H9 (cell line): ENCODE measurements at regions not wholly inside any gene's neighbourhood (a gene's known extent, or its start where the extent isn't known, plus 50 kb on each side); places are given as distances from the start of the nearest gene placed in this dataset.

ENCODE experiments used
- DNase-seq: peaks from one replicate; pipeline ENCODE4 v3.0.0-alpha.2; 2017
- H2AFZ ChIP-seq: one replicate; pipeline ENCODE4 v1.6.1; 2013; ENCODE audit warnings: mild to moderate bottlenecking, low read length, control low read depth, moderate library complexity
- H2AK5ac ChIP-seq: 2 replicates; pipeline ENCODE4 v1.6.1; 2013; ENCODE audit warnings: low read length, control low read depth, mixed read lengths; ENCODE audit not compliant: insufficient read length
- H2BK120ac ChIP-seq: one replicate; pipeline ENCODE4 v1.6.1; 2013; ENCODE audit warnings: low read depth, mild to moderate bottlenecking, low read length, control low read depth, inconsistent platforms; ENCODE audit not compliant: poor library complexity, severe bottlenecking
- H2BK12ac ChIP-seq: 2 replicates; pipeline ENCODE4 v1.6.1; 2013; ENCODE audit warnings: low read length, control low read depth, mixed read lengths, low read depth; ENCODE audit not compliant: insufficient read length
- H2BK15ac ChIP-seq: 2 replicates; pipeline ENCODE4 v1.6.1; 2013; ENCODE audit warnings: low read depth, low read length, control low read depth
- H2BK20ac ChIP-seq: one replicate; pipeline ENCODE4 v1.6.1; 2013; ENCODE audit warnings: low read depth, mild to moderate bottlenecking, low read length, control low read depth, inconsistent platforms; ENCODE audit not compliant: poor library complexity, severe bottlenecking
- H2BK5ac ChIP-seq: 2 replicates; pipeline ENCODE4 v1.6.1; 2013; ENCODE audit warnings: low read length, control low read depth, mixed read lengths; ENCODE audit not compliant: insufficient read length
- H3K14ac ChIP-seq: 2 replicates; pipeline ENCODE4 v1.6.1; 2013; ENCODE audit warnings: low read length, control low read depth; ENCODE audit not compliant: insufficient read depth
- H3K18ac ChIP-seq: 2 replicates; pipeline ENCODE4 v1.6.1; 2013; ENCODE audit warnings: low read depth, mild to moderate bottlenecking, mixed read lengths, low read length, control low read depth; ENCODE audit not compliant: insufficient read length
- H3K23ac ChIP-seq: 2 replicates; pipeline ENCODE4 v1.6.1; 2013; ENCODE audit warnings: low read length, control low read depth, mixed read lengths, low read depth; ENCODE audit not compliant: insufficient read length
- H3K23me2 ChIP-seq: 2 replicates; pipeline ENCODE4 v1.6.1; 2013; ENCODE audit warnings: low read depth, mild to moderate bottlenecking, mixed read lengths, low read length, control low read depth; ENCODE audit not compliant: insufficient read length, poor library complexity, severe bottlenecking
- H3K27ac ChIP-seq: 2 replicates; pipeline ENCODE4 v1.5.1; 2013; ENCODE audit warnings: low read length, control low read depth, mixed read lengths, low read depth; ENCODE audit not compliant: insufficient read length
- H3K27me3 ChIP-seq: 2 replicates; pipeline ENCODE4 v1.6.1; 2013; ENCODE audit warnings: low read length, control low read depth, inconsistent platforms; ENCODE audit not compliant: insufficient read depth
- H3K4ac ChIP-seq: 2 replicates; pipeline ENCODE4 v1.6.1; 2013; ENCODE audit warnings: low read depth, mild to moderate bottlenecking, control low read depth, inconsistent platforms, low read length, moderate library complexity
- H3K4me1 ChIP-seq: 2 replicates; pipeline ENCODE4 v1.6.1; 2013; ENCODE audit warnings: low read length, control low read depth, inconsistent platforms; ENCODE audit not compliant: insufficient read depth
- H3K4me2 ChIP-seq: 2 replicates; pipeline ENCODE4 v1.6.1; 2013; ENCODE audit warnings: low read length, control low read depth, mixed read lengths; ENCODE audit not compliant: insufficient read length, insufficient read depth
- H3K56ac ChIP-seq: 2 replicates; pipeline ENCODE4 v1.6.1; 2013; ENCODE audit warnings: low read depth, mild to moderate bottlenecking, mixed read lengths, low read length, control low read depth; ENCODE audit not compliant: insufficient read length
- H3K79me1 ChIP-seq: 2 replicates; pipeline ENCODE4 v1.6.1; 2013; ENCODE audit warnings: low read depth, mild to moderate bottlenecking, moderate library complexity, low read length, control low read depth, inconsistent platforms; ENCODE audit not compliant: insufficient read depth, poor library complexity, severe bottlenecking
- H3K79me2 ChIP-seq: 2 replicates; pipeline ENCODE4 v1.6.1; 2013; ENCODE audit warnings: low read length, control low read depth, inconsistent platforms; ENCODE audit not compliant: insufficient read depth
- H3K9ac ChIP-seq: 2 replicates; pipeline ENCODE4 v1.6.1; 2013; ENCODE audit warnings: low read length, control low read depth, mixed read lengths; ENCODE audit not compliant: insufficient read length; ENCODE audit errors: extremely low read depth
- H3K9me3 ChIP-seq: one replicate; pipeline ENCODE4 v1.6.1; 2013; ENCODE audit warnings: low read depth, low read length, inconsistent platforms; ENCODE audit not compliant: control insufficient read depth
- H3T11ph ChIP-seq: one replicate; pipeline ENCODE4 v1.6.1; 2013; ENCODE audit warnings: mild to moderate bottlenecking, low read length, control low read depth, inconsistent platforms
- H4K20me1 ChIP-seq: one replicate; pipeline ENCODE4 v1.6.1; 2013; ENCODE audit not compliant: control insufficient read depth, insufficient read length, insufficient read depth
- H4K5ac ChIP-seq: 2 replicates; pipeline ENCODE4 v1.6.1; 2013; ENCODE audit warnings: low read depth, mild to moderate bottlenecking, mixed read lengths, low read length, control low read depth; ENCODE audit not compliant: insufficient read length
- H4K8ac ChIP-seq: replicated peaks from 2 replicates; pipeline ENCODE4 v1.6.1; 2013; ENCODE audit warnings: low read length, control low read depth, mixed read lengths, low read depth; ENCODE audit not compliant: insufficient read length
- H4K91ac ChIP-seq: 2 replicates; pipeline ENCODE4 v1.6.1; 2013; ENCODE audit warnings: low read depth, mild to moderate bottlenecking, moderate library complexity, mixed read lengths, low read length, control low read depth; ENCODE audit not compliant: insufficient read length
- H3K27ac Mint-ChIP-seq, 3 experiments: 2 replicates in 2 of 3; 3 replicates in 1 of 3; pipeline ENCODE4 v1.8.0; 2020 to 2021; ENCODE audit warnings: mixed read lengths in 3 of 3, mild to moderate bottlenecking in 1 of 3, moderate library complexity in 1 of 3
- H3K27me3 Mint-ChIP-seq: 2 replicates; pipeline ENCODE4 v1.8.0; 2021; ENCODE audit warnings: low read depth, mild to moderate bottlenecking, moderate library complexity, mixed read lengths
- H3K36me3 Mint-ChIP-seq, 3 experiments: 2 replicates in 2 of 3; 3 replicates in 1 of 3; pipeline ENCODE4 v1.8.0; 2020 to 2021; ENCODE audit warnings: low read depth in 3 of 3, mixed read lengths in 3 of 3; ENCODE audit not compliant: insufficient read depth in 1 of 3
- H3K4me1 Mint-ChIP-seq, 2 experiments: 2 replicates each; pipeline ENCODE4 v1.8.0; 2020; ENCODE audit warnings: mixed read lengths in 2 of 2
- H3K4me3 Mint-ChIP-seq, 2 experiments: 2 replicates in 1 of 2; 3 replicates in 1 of 2; pipeline ENCODE4 v1.8.0; 2020 to 2021; ENCODE audit warnings: mild to moderate bottlenecking in 2 of 2, mixed read lengths in 2 of 2, moderate library complexity in 1 of 2
- H3K9me3 Mint-ChIP-seq, 2 experiments: 2 replicates in 1 of 2; 3 replicates in 1 of 2; pipeline ENCODE4 v1.8.0; 2020; ENCODE audit warnings: mild to moderate bottlenecking in 2 of 2, mixed read lengths in 2 of 2, moderate library complexity in 1 of 2
- CTCF ChIP-seq: fragments of 200-600 bp; sonication (generic); conservative IDR thresholded peaks from 3 replicates; pipeline ENCODE4 v1.8.0; 2021; ENCODE audit warnings: antibody characterized with exemption, mild to moderate bottlenecking
- WGBS: extraction: QIAGEN DNeasy Blood & Tissue Kit; methylation state at CpG from one replicate; pipeline ENCODE4 v1.1.7; 2013; ENCODE audit warnings: missing lambda C conversion rate, low lambda C conversion rate, mixed read lengths; ENCODE audit not compliant: insufficient read length; ENCODE audit errors: extremely low coverage; 5-methylcytosine and 5-hydroxymethylcytosine counted together

DNA sequence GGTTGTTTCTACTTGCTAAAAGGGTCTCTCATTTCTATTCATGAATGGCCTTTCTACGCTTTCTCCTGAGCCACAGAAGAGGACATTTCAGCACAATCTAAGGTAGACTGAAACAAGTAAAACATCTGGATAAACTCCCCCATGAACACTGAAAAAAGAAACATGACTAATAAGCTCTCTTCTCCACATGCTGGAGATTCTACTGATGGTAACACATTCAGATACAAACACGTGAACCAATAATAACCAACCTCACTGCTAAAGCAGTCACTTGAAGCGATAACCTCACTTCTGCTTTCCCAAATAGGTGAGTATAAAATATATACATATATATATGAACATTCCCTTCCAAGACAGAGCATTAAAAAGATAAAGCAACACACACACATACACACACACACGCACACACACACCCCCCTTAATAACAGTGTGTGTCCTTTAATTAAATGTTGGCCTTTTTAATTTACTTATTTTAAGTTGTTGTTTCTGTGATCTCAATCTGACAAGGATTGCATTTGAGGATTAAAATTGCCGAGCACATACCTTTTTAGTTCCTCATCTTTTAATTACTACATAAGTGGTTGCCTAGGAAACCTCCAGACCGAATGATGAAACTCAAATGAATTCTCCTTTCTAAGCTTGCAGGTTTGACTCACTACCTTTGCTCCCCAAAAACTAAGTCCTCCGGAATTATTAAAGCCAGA, 292.4 kb upstream of the KLF14 start:
- H3K27me3 ChIP-seq = no peaks in the 10 kb centered on the region
- H2BK120ac ChIP-seq = no peak overlapping the region
- H4K5ac ChIP-seq = no peak overlapping the region
- H3K4ac ChIP-seq = no peak overlapping the region
- H3K9ac ChIP-seq = no peak overlapping the region
- TF ChIP-seq CTCF = no peak
- no peak overlapping the region for H2BK5ac ChIP-seq
- no peak overlapping the region for H3K18ac ChIP-seq
- no peaks in the 10 kb centered on the region for H3K79me2 ChIP-seq
- Mint-ChIP-seq H3K27ac (peak overlapping the region in 1 of 3 experiments; percentile 2; a peak in 1 of 7 replicates), H3K36me3 (peaks cover 0 to 4% (median 1%) of the 10 kb centered on the region in 3 experiments; a peak in 1 of 7 replicates), H3K27me3 (no peaks in the 10 kb centered on the region), H3K4me1 (peaks cover 4 to 8% of the 10 kb centered on the region in 2 experiments; a peak in 3 of 4 replicates), H3K4me3 (no peak overlapping the region), H3K9me3 (no peaks in the 10 kb centered on the region)
- no peak overlapping the region for H2AK5ac ChIP-seq
- H2BK15ac ChIP-seq = no peak overlapping the region
- WGBS = no CpG with 5 or more reads among the region's 7 CpGs
- H4K20me1 ChIP-seq = no peaks in the 10 kb centered on the region
- H3K4me2 ChIP-seq = no peak overlapping the region
- H3K23me2 ChIP-seq = no peaks in the 10 kb centered on the region
- no peak for DNase-seq
- H3K23ac ChIP-seq = no peak overlapping the region
- H3K56ac ChIP-seq = no peak overlapping the region
- no peak overlapping the region for H3T11ph ChIP-seq
- H4K8ac ChIP-seq = no peak overlapping the region
- no peak overlapping the region for H2AFZ ChIP-seq
- peaks cover 2% of the 10 kb centered on the region for H3K79me1 ChIP-seq
- no peak overlapping the region for H3K27ac ChIP-seq
- H3K4me1 ChIP-seq = peaks cover 2% of the 10 kb centered on the region; the same call in 1 of the 2 replicates
- no peak overlapping the region for H3K14ac ChIP-seq
- no peak overlapping the region for H2BK20ac ChIP-seq
- H4K91ac ChIP-seq = no peak overlapping the region
- no peak overlapping the region for H2BK12ac ChIP-seq
- H3K9me3 ChIP-seq = no peaks in the 10 kb centered on the region
